ENCODE measurements at regions not wholly inside any gene's neighbourhood (a gene's known extent, or its start where the extent isn't known, plus 50 kb on each side); places are given as distances from the start of the nearest gene placed in this dataset.

GRCh38 chr12:42648061-42648460 lies 58.5 kb upstream of the PRICKLE1 start:
- WGBS (ENCODE audit: insufficient coverage, insufficient read length): no CpG with 5 or more reads among the region's 3 CpGs
- no peak for DNase-seq (ENCODE audit: low read depth, low spot score)

GRCh38 chr12:42643881-42644579 lies 54.5 kb upstream of the PRICKLE1 start:
- H3K9me3 ChIP-seq (ENCODE audit: control insufficient read depth, insufficient read depth, low read length): no peaks in the 10 kb centered on the region
- no CpG with 5 or more reads among the region's 6 CpGs for WGBS (ENCODE audit: insufficient coverage, insufficient read length)
- no peak for DNase-seq (ENCODE audit: low read depth, low spot score)
- no peaks in the 10 kb centered on the region for H3K4me1 ChIP-seq (ENCODE audit: control insufficient read depth, insufficient read depth, low read length)
- H3K4me3 ChIP-seq (ENCODE audit: low read length): no peak overlapping the region
- H3K27ac ChIP-seq (ENCODE audit: low read length): no peak overlapping the region
- no peaks in the 10 kb centered on the region for H3K36me3 ChIP-seq (ENCODE audit: control insufficient read depth, insufficient read depth, low read length)
- no peaks in the 10 kb centered on the region for H3K27me3 ChIP-seq (ENCODE audit: control insufficient read depth, insufficient read depth, low read length)

More at GRCh38 chr12:42648061-42648460, 58.5 kb upstream of the PRICKLE1 start:
- no peak overlapping the region for H3K27ac ChIP-seq (ENCODE audit: low read length)
- H3K27me3 ChIP-seq (ENCODE audit: control insufficient read depth, insufficient read depth, low read length): no peaks in the 10 kb centered on the region
- no peaks in the 10 kb centered on the region for H3K36me3 ChIP-seq (ENCODE audit: control insufficient read depth, insufficient read depth, low read length)
- H3K4me1 ChIP-seq (ENCODE audit: control insufficient read depth, insufficient read depth, low read length): peaks cover 2% of the 10 kb centered on the region; the same call in 1 of the 2 replicates
- H3K9me3 ChIP-seq (ENCODE audit: control insufficient read depth, insufficient read depth, low read length): no peaks in the 10 kb centered on the region; the same call in 1 of the 2 replicates
- H3K4me3 ChIP-seq (ENCODE audit: low read length): no peak overlapping the region

GRCh38 chr12:42641221-42641885 lies 51.8 kb upstream of the PRICKLE1 start:
- WGBS (ENCODE audit: insufficient coverage, insufficient read length): no CpG with 5 or more reads among the region's 1 CpG
- Histone ChIP-seq H3K36me3 (ENCODE audit: control insufficient read depth, insufficient read depth, low read length) (no peaks in the 10 kb centered on the region), H3K27me3 (ENCODE audit: control insufficient read depth, insufficient read depth, low read length) (no peaks in the 10 kb centered on the region), H3K4me3 (ENCODE audit: low read length) (no peak overlapping the region), H3K27ac (ENCODE audit: low read length) (no peak overlapping the region), H3K4me1 (ENCODE audit: control insufficient read depth, insufficient read depth, low read length) (no peaks in the 10 kb centered on the region), H3K9me3 (ENCODE audit: control insufficient read depth, insufficient read depth, low read length) (no peaks in the 10 kb centered on the region)
- no peak for DNase-seq (ENCODE audit: low read depth, low spot score)

- whole genome bisulfite sequencing (ENCODE audit: insufficient coverage, insufficient read length): no CpG with 5 or more reads among the region's 2 CpGs
- DNase-seq (ENCODE audit: low read depth, low spot score): no peak
- no peaks in the 10 kb centered on the region for H3K36me3 ChIP-seq (ENCODE audit: control insufficient read depth, insufficient read depth, low read length)
These were observed 50.8 kb upstream of the PRICKLE1 start for GRCh38 chr12:42640391-42640790.

GRCh38 chr12:42639556-42639955 lies 50.0 kb upstream of the PRICKLE1 start:
- no peaks in the 10 kb centered on the region for H3K36me3 ChIP-seq (ENCODE audit: control insufficient read depth, insufficient read depth, low read length)
- H3K4me1 ChIP-seq (ENCODE audit: control insufficient read depth, insufficient read depth, low read length): no peaks in the 10 kb centered on the region
- no peaks in the 10 kb centered on the region for H3K27me3 ChIP-seq (ENCODE audit: control insufficient read depth, insufficient read depth, low read length)
- H3K9me3 ChIP-seq (ENCODE audit: control insufficient read depth, insufficient read depth, low read length): no peaks in the 10 kb centered on the region
- no peak overlapping the region for H3K27ac ChIP-seq (ENCODE audit: low read length)
- no peak overlapping the region for H3K4me3 ChIP-seq (ENCODE audit: low read length)
- no peak for DNase-seq (ENCODE audit: low read depth, low spot score)

More at GRCh38 chr12:42640391-42640790, 50.8 kb upstream of the PRICKLE1 start:
- Histone ChIP-seq H3K27me3 (ENCODE audit: control insufficient read depth, insufficient read depth, low read length) (no peaks in the 10 kb centered on the region), H3K4me1 (ENCODE audit: control insufficient read depth, insufficient read depth, low read length) (no peaks in the 10 kb centered on the region), H3K27ac (ENCODE audit: low read length) (no peak overlapping the region), H3K9me3 (ENCODE audit: control insufficient read depth, insufficient read depth, low read length) (no peaks in the 10 kb centered on the region), H3K4me3 (ENCODE audit: low read length) (no peak overlapping the region)
